Uterus (tissue), 2 donors: ENCODE measurements at regions not wholly inside any gene's neighbourhood (a gene's known extent, or its start where the extent isn't known, plus 50 kb on each side); places are given as distances from the start of the nearest gene placed in this dataset.

Experiments
- POLR2A ChIP-seq, 2 donors: fragments of 450-650 bp; IDR thresholded peaks; one replicate each; pipeline ENCODE4 v1.6.1; 2016; ENCODE audit warnings: antibody characterized with exemption in 2 of 2, mild to moderate bottlenecking in 1 of 2, moderate library complexity in 1 of 2
- TF ChIP-seq, protein P1 (sequence below), 4 experiments: fragments of 200-600 bp in 2 of 4; fragments of 450-650 bp in 2 of 4; sonication (generic) in 2 of 4; IDR thresholded peaks; one replicate each; pipeline ENCODE4 v1.5.1; 2016 to 2019; ENCODE audit warnings: antibody characterized with exemption in 4 of 4, mild to moderate bottlenecking in 2 of 4, moderate library complexity in 1 of 4

DNA sequence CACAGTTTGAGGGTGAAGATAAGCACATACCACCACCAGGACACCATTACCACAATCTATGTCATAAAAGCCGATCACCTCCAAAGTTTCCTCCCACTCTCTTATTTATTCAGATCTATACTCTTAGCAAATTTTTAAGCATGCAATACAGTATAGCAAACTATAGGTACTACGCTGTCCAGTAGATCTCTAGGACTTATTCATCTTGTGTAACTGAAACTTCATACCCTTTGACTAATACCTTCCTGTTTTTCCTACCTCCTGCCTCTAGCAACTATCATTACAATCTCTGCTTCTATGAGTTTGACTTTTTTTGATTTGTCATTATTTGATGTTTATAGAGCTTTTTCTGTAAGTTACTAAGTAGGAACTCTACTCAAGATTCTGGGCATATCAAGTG is 84.5 kb upstream of the MANSC4 start:
- TF ChIP-seq, protein P1, sequence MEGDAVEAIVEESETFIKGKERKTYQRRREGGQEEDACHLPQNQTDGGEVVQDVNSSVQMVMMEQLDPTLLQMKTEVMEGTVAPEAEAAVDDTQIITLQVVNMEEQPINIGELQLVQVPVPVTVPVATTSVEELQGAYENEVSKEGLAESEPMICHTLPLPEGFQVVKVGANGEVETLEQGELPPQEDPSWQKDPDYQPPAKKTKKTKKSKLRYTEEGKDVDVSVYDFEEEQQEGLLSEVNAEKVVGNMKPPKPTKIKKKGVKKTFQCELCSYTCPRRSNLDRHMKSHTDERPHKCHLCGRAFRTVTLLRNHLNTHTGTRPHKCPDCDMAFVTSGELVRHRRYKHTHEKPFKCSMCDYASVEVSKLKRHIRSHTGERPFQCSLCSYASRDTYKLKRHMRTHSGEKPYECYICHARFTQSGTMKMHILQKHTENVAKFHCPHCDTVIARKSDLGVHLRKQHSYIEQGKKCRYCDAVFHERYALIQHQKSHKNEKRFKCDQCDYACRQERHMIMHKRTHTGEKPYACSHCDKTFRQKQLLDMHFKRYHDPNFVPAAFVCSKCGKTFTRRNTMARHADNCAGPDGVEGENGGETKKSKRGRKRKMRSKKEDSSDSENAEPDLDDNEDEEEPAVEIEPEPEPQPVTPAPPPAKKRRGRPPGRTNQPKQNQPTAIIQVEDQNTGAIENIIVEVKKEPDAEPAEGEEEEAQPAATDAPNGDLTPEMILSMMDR (IDR thresholded peaks at IDR 0.05), result no peak
- no peak for TF ChIP-seq POLR2A (IDR thresholded peaks at IDR 0.05)
